Gastroesophageal sphincter (tissue), 3 donors: ENCODE measurements at regions not wholly inside any gene's neighbourhood (a gene's known extent, or its start where the extent isn't known, plus 50 kb on each side); places are given as distances from the start of the nearest gene placed in this dataset.

ENCODE experiments used
- CTCF ChIP-seq, 4 experiments: fragments of 200-600 bp in 2 of 4; fragments of 450-650 bp in 2 of 4; sonication (generic) in 1 of 4; IDR thresholded peaks; one replicate each; pipeline ENCODE4 v1.5.1; 2017 to 2019; ENCODE audit warnings: antibody characterized with exemption in 4 of 4, mild to moderate bottlenecking in 2 of 4, moderate library complexity in 2 of 4
- EP300 ChIP-seq: sonication (generic); formaldehyde crosslinking; IDR thresholded peaks from one replicate; pipeline ENCODE4 v1.6.1; 2017; ENCODE audit warnings: antibody characterized with exemption, mild to moderate bottlenecking
- POLR2A ChIP-seq, 2 donors: fragments of 450-650 bp; IDR thresholded peaks; one replicate each; pipeline ENCODE4 v1.6.1; 2017; ENCODE audit warnings: antibody characterized with exemption in 2 of 2, mild to moderate bottlenecking in 2 of 2, moderate library complexity in 1 of 2

GRCh38 chr5:110869927-110870326 lies 131.1 kb downstream of the SLC25A46 start:
- TF ChIP-seq CTCF (IDR thresholded peaks at IDR 0.05) (no peak), POLR2A (IDR thresholded peaks at IDR 0.05) (no peak), EP300 (no peak)
